Nephron progenitor cell (in vitro differentiated cells): ENCODE measurements at regions not wholly inside any gene's neighbourhood (a gene's known extent, or its start where the extent isn't known, plus 50 kb on each side); places are given as distances from the start of the nearest gene placed in this dataset.

Experiments used
- DNase-seq: peaks from one replicate; pipeline ENCODE4 v3.0.0; 2021
- H3K27ac Mint-ChIP-seq: 2 replicates; pipeline ENCODE4 v1.8.0; 2021; ENCODE audit warnings: mild to moderate bottlenecking, moderate library complexity, mixed read lengths
- H3K27me3 Mint-ChIP-seq: 2 replicates; pipeline ENCODE4 v1.8.0; 2021; ENCODE audit warnings: mild to moderate bottlenecking, low read depth, mixed read lengths; ENCODE audit not compliant: poor library complexity
- H3K36me3 Mint-ChIP-seq: 2 replicates; pipeline ENCODE4 v1.8.0; 2021; ENCODE audit warnings: low read depth, mixed read lengths
- H3K4me1 Mint-ChIP-seq: 2 replicates; pipeline ENCODE4 v1.8.0; 2021; ENCODE audit warnings: mixed read lengths
- H3K4me3 Mint-ChIP-seq: 2 replicates; pipeline ENCODE4 v1.8.0; 2021; ENCODE audit warnings: mild to moderate bottlenecking, moderate library complexity, mixed read lengths
- H3K9me3 Mint-ChIP-seq: 2 replicates; pipeline ENCODE4 v1.8.0; 2021; ENCODE audit warnings: mild to moderate bottlenecking, moderate library complexity, mixed read lengths
- TF ChIP-seq, protein P1 (sequence below): fragments of 200-600 bp; sonication (generic); IDR thresholded peaks from 2 replicates; pipeline ENCODE4 v1.5.0; 2021; ENCODE audit warnings: antibody characterized with exemption

DNA sequence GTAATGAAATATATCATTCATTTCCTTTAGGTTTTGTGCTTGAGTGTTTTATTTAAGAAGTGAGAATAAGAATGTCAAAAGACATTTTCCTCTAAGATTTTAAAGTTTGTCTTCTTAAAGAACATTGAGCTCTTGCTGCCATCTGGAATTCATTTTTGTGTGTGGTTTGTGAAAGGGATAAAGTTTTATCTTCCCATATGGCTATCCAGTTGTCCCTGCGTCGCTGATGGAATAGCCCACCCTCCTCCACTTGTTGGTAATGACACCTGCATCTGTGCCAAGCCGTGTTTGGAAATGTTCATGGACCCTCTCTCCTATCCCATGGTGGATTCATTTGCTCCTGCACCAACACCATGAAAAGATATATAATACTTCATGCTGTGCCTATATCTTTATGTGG, 901.5 kb downstream of the BRD1 start:
- TF ChIP-seq, protein P1, sequence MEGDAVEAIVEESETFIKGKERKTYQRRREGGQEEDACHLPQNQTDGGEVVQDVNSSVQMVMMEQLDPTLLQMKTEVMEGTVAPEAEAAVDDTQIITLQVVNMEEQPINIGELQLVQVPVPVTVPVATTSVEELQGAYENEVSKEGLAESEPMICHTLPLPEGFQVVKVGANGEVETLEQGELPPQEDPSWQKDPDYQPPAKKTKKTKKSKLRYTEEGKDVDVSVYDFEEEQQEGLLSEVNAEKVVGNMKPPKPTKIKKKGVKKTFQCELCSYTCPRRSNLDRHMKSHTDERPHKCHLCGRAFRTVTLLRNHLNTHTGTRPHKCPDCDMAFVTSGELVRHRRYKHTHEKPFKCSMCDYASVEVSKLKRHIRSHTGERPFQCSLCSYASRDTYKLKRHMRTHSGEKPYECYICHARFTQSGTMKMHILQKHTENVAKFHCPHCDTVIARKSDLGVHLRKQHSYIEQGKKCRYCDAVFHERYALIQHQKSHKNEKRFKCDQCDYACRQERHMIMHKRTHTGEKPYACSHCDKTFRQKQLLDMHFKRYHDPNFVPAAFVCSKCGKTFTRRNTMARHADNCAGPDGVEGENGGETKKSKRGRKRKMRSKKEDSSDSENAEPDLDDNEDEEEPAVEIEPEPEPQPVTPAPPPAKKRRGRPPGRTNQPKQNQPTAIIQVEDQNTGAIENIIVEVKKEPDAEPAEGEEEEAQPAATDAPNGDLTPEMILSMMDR = no peak
- H3K9me3 Mint-ChIP-seq = no peaks in the 10 kb centered on the region
- no peak for DNase-seq
- no peaks in the 10 kb centered on the region for H3K36me3 Mint-ChIP-seq
- H3K27ac Mint-ChIP-seq = no peak overlapping the region
- H3K27me3 Mint-ChIP-seq = peaks cover 20% of the 10 kb centered on the region
- no peaks in the 10 kb centered on the region for H3K4me1 Mint-ChIP-seq
- H3K4me3 Mint-ChIP-seq = no peak overlapping the region

DNA sequence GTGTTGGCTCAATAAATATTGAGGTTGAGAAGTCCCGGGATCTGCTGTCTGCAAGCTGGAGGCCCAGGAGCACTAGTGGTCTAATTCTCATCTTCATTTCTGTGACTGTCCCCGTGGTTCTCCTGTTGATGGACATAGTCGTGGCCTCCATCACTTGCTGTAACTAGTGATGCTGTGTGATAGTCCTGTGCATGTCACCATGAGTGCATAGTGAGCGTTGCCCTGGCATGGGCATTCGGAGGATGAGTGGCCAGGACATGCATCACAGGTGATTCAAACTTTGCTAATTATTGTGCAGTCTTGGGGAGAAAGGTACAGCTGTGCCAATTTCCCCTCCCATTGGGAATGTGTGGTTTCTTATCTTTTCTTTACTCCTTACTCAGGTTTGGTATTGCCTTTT, 902.2 kb downstream of the BRD1 start:
- Mint-ChIP-seq H3K4me1 (peaks cover 6% of the 10 kb centered on the region), H3K27me3 (peaks cover 20% of the 10 kb centered on the region), H3K9me3 (no peaks in the 10 kb centered on the region), H3K4me3 (no peak overlapping the region), H3K27ac (no peak overlapping the region), H3K36me3 (no peaks in the 10 kb centered on the region)
- TF ChIP-seq, protein P1 = no peak
- DNase-seq = no peak

- Mint-ChIP-seq H3K27ac (no peak overlapping the region), H3K36me3 (no peaks in the 10 kb centered on the region), H3K27me3 (peaks cover 17% of the 10 kb centered on the region), H3K9me3 (no peaks in the 10 kb centered on the region), H3K4me1 (peaks cover 18% of the 10 kb centered on the region), H3K4me3 (no peak overlapping the region)
- no peak for DNase-seq
- TF ChIP-seq, protein P1 = no peak
Observed at GRCh38 chr22:48923996-48924395, 903.7 kb downstream of the BRD1 start.

DNA sequence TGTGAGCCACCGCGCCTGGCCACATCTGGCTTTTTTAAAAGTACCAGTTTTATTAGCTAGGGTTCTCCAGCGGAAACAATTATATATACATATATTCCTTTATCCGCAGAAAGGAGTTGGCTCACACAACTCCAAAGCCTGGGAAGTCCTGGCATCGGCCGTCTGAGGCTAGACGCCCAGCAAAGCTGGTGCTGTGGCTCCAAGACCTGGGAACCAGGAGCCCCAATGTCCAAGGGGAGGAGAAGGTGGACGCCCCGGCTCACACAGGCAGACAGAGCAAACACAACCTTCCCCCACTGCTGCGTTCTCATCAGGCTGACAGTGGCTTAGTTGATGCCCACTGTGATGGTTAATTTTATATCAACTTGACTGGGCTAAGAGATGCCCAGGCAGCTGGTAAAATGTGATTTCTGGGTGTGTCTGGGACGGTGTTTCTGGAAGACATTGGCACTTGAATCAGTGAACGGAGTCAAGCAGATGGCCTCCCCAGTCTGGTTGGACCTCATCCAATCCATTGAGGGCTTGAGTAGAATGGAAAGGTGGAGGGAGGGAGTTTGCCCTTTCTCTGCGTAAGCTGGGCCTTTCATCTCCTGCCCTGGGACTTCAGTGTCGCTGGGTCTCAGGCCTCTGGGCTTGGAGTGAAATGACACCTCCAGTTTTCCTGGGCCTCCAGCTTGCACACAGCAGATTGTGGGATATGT, 904.4 kb downstream of the BRD1 start:
- peaks cover 25% of the 10 kb centered on the region for H3K4me1 Mint-ChIP-seq
- peaks cover 16% of the 10 kb centered on the region for H3K27me3 Mint-ChIP-seq
- no peaks in the 10 kb centered on the region for H3K9me3 Mint-ChIP-seq
- no peak overlapping the region for H3K27ac Mint-ChIP-seq
- DNase-seq = no peak
- no peaks in the 10 kb centered on the region for H3K36me3 Mint-ChIP-seq
- TF ChIP-seq, protein P1 = no peak
- no peak overlapping the region for H3K4me3 Mint-ChIP-seq

- TF ChIP-seq, protein P1 = no peak
- Mint-ChIP-seq H3K36me3 (no peaks in the 10 kb centered on the region), H3K4me3 (no peak overlapping the region), H3K27me3 (peaks cover 16% of the 10 kb centered on the region), H3K9me3 (peaks cover 8% of the 10 kb centered on the region), H3K27ac (no peak overlapping the region), H3K4me1 (peaks cover 25% of the 10 kb centered on the region)
- no peak for DNase-seq
Observed at GRCh38 chr22:48921411-48921903, 906.2 kb downstream of the BRD1 start.

DNA sequence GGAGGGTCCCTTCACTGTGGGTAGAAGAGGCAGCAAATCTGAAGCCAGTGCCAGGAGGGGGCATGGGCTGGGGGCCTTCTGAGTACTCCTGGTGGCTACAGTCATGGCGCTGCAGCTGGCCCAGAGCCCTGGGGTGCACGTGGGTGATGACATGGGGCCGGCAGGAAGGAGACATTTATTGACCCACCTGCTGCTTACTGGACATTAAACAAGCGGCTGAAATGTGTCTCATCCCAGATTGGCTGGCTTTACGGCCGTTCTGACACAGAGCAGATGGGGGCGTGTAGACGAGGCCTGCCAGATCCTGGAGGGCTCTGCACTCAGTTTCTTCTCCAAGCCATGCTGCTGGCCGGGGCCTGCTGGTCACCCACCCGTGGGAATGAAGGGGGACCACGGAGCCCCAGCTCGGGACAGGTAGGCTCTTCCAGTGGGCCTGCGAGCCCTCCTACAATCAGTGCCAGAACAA, 906.9 kb downstream of the BRD1 start:
- H3K4me3 Mint-ChIP-seq = no peak overlapping the region
- no peak overlapping the region for H3K27ac Mint-ChIP-seq

More for the DNA sequence above, 906.9 kb downstream of the BRD1 start:
- TF ChIP-seq, protein P1 = no peak
- no peaks in the 10 kb centered on the region for H3K36me3 Mint-ChIP-seq
- peaks cover 16% of the 10 kb centered on the region for H3K27me3 Mint-ChIP-seq
- peaks cover 25% of the 10 kb centered on the region for H3K4me1 Mint-ChIP-seq
- no peak for DNase-seq
- H3K9me3 Mint-ChIP-seq = peaks cover 14% of the 10 kb centered on the region
